A673 (cell line): ENCODE measurements at regions not wholly inside any gene's neighbourhood (a gene's known extent, or its start where the extent isn't known, plus 50 kb on each side); places are given as distances from the start of the nearest gene placed in this dataset.

Source experiments
- BruUV-seq: library from RNA; stranded (reverse); fragments of 400-500 nt; replicated peaks from 2 replicates; lab custom pipeline; 2021; lab: Mats Ljungman, UMichigan
- CTCF ChIA-PET: fragments of 300-600 bp; sonication (Branson Sonifier 250); formaldehyde crosslinking; loops from one replicate; lab custom pipeline; 2022; ENCODE audit warnings: antibody characterized with exemption; lab: Charles Lee
- POLR2A ChIA-PET: fragments of 300-600 bp; sonication (Branson Sonifier 250); formaldehyde crosslinking; loops from one replicate; lab custom pipeline; 2022; ENCODE audit warnings: antibody characterized with exemption; ENCODE audit not compliant: low non-redundant PET; lab: Charles Lee
- DNase-seq: peaks from one replicate; pipeline ENCODE4 v3.0.0-alpha.2; 2015; ENCODE audit warnings: low spot score
- H3K27ac ChIP-seq: fragments of 200-600 bp; sonication (generic); 2 replicates; pipeline ENCODE4 v1.5.1; 2016; ENCODE audit warnings: mixed run types, low read depth, mild to moderate bottlenecking, mixed read lengths, antibody characterized with exemption, low read length; ENCODE audit not compliant: poor library complexity, severe bottlenecking
- H3K27me3 ChIP-seq: fragments of 200-600 bp; sonication (generic); replicated peaks from 2 replicates; pipeline ENCODE4 v1.6.1; 2017; ENCODE audit warnings: mixed run types, low read depth, mild to moderate bottlenecking, mixed read lengths, antibody characterized with exemption, low read length; ENCODE audit not compliant: insufficient read depth, poor library complexity
- H3K36me3 ChIP-seq: fragments of 200-600 bp; sonication (generic); 2 replicates; pipeline ENCODE4 v1.6.1; 2016; ENCODE audit warnings: mixed run types, mild to moderate bottlenecking, mixed read lengths, antibody characterized with exemption, low read length; ENCODE audit not compliant: insufficient read depth, poor library complexity, severe bottlenecking
- H3K4me1 ChIP-seq: fragments of 200-600 bp; sonication (generic); 2 replicates; pipeline ENCODE4 v1.6.1; 2017; ENCODE audit warnings: mixed run types, mild to moderate bottlenecking, mixed read lengths, antibody characterized with exemption, low read length; ENCODE audit not compliant: insufficient read depth, poor library complexity, severe bottlenecking
- H3K4me3 ChIP-seq: fragments of 200-600 bp; sonication (generic); 2 replicates; pipeline ENCODE4 v1.5.1; 2016; ENCODE audit warnings: low read depth, mixed run types, mild to moderate bottlenecking, mixed read lengths, low read length; ENCODE audit not compliant: poor library complexity, severe bottlenecking
- H3K9me3 ChIP-seq: fragments of 200-600 bp; sonication (generic); 2 replicates; pipeline ENCODE4 v1.6.1; 2016; ENCODE audit warnings: mixed run types, low read depth, mild to moderate bottlenecking, mixed read lengths, antibody characterized with exemption, low read length; ENCODE audit not compliant: poor library complexity, severe bottlenecking
- EZH2 ChIP-seq: fragments of 200-600 bp; sonication (generic); IDR thresholded peaks from 2 replicates; pipeline ENCODE4 v1.6.1; 2017; ENCODE audit warnings: borderline replicate concordance, low read depth, mild to moderate bottlenecking, mixed read lengths, antibody characterized with exemption, low read length; ENCODE audit not compliant: poor library complexity, severe bottlenecking
- intact Hi-C: fragments of 100-400 bp; cut with micrococcal nuclease; formaldehyde crosslinking; loops from one replicate; pipeline ENCODE4 v1.10.0; 2022; ENCODE audit not compliant: unreplicated experiment
- TF ChIP-seq, protein P1 (sequence below): fragments of 300-800, 200-600 bp; sonication (generic); conservative IDR thresholded peaks from 2 replicates; pipeline ENCODE4 v1.5.1; 2017; ENCODE audit warnings: low read depth, mild to moderate bottlenecking, antibody characterized with exemption, low read length, moderate library complexity, mixed read lengths

DNA sequence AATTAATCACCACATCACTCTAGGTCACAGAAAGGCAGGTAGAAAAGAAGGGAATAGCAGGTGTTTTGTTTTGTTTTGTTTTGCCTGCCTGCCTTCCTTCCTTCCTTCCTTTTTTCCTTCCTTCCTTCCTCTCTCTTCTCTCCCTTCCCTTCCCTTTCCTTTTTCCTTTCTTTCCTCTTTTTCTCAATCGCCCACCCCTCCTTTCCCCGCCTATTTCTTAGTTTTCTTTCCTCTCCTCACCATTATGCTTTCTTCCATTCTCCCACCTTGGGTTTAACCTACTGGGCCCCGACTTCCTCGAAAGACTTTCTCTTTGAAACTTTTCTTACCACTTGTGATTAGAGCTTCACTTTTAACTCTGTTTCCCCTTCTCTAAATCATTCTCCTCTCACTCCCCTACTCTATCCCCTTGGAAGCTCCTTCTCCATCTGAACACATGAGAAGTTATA lies 231.3 kb upstream of the CD180 start:
- Histone ChIP-seq H3K27ac (no peak overlapping the region), H3K27me3 (no peaks in the 10 kb centered on the region), H3K4me3 (no peak overlapping the region), H3K4me1 (no peaks in the 10 kb centered on the region), H3K9me3 (peaks cover 3% of the 10 kb centered on the region), H3K36me3 (no peaks in the 10 kb centered on the region)
- TF ChIP-seq, protein P1, sequence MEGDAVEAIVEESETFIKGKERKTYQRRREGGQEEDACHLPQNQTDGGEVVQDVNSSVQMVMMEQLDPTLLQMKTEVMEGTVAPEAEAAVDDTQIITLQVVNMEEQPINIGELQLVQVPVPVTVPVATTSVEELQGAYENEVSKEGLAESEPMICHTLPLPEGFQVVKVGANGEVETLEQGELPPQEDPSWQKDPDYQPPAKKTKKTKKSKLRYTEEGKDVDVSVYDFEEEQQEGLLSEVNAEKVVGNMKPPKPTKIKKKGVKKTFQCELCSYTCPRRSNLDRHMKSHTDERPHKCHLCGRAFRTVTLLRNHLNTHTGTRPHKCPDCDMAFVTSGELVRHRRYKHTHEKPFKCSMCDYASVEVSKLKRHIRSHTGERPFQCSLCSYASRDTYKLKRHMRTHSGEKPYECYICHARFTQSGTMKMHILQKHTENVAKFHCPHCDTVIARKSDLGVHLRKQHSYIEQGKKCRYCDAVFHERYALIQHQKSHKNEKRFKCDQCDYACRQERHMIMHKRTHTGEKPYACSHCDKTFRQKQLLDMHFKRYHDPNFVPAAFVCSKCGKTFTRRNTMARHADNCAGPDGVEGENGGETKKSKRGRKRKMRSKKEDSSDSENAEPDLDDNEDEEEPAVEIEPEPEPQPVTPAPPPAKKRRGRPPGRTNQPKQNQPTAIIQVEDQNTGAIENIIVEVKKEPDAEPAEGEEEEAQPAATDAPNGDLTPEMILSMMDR: no peak
- TF ChIP-seq EZH2: no peak
- CTCF ChIA-PET: no interaction called here
- no TSS peak for BruUV-seq
- intact Hi-C loops: no loop called here
- POLR2A ChIA-PET: no interaction called here
- no peak for DNase-seq

DNA sequence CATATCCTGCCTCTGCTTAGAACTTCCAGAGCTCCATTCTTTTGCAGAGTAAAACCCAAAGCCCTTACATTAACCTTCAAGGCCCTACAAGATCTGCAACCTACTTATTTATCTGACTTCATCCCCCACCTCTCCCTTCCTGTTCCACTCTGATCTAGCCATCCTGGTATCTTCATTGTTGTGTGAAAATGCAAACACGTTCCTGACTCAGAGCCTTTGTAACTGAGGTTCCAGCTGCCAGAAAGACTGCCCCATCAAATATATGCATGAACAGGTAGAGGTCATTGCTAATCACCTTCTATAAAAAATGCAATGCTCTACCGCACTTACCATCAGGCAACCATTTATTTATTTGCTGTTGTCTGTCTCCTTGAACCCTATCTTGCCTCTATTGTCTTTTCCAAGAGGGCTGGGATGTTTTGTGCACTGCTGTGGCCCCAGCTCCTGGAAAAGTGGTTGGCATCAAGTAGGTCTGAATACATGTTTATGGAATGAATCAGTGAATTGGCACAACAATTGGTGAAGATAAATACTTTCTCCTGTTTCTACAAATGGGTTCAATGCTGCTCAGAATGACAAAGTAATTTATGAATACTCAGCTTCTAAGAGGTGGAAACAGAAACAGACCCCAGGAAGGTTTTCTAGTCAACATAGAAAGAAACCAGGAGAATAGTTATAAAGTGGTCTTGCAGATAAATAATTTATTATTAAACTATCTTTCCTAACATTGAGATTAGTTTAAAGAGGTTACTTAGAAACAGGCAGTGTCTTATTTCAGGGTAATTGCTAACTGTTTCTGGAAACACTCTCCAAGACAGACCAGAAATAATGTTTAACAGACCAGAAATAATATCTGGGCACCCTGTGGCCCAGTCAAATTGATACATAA lies 230.6 kb upstream of the CD180 start:
- H3K9me3 ChIP-seq: peaks cover 7% of the 10 kb centered on the region
- no peaks in the 10 kb centered on the region for H3K36me3 ChIP-seq
- TF ChIP-seq EZH2: no peak
- TF ChIP-seq, protein P1: no peak
- intact Hi-C loops: no loop called here
- H3K4me1 ChIP-seq: no peaks in the 10 kb centered on the region
- ChIA-PET POLR2A (no interaction called here), CTCF (no interaction called here)
- no TSS peak for BruUV-seq
- no peak for DNase-seq
- H3K4me3 ChIP-seq: no peak overlapping the region
- H3K27ac ChIP-seq: no peak overlapping the region
- no peaks in the 10 kb centered on the region for H3K27me3 ChIP-seq

DNA sequence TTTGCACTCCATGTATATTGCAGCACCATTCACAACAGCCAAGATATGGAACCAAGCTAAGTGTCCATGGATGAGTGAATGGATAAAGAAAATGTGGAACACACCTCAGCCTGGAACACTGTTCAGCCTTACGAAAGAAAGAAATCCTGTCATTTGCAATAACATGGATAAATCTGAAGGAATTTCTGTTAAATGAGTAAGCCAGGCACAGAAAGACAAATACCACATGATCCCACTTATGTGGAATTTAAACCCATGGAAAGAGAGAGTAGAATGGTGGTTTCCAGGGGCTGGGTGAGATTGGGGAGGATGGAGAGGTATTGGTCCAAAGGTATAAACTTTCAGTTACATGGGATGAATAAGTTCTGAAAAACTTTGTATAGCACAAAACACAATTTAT lies 228.9 kb upstream of the CD180 start:
- CTCF ChIA-PET: no interaction called here
- no peaks in the 10 kb centered on the region for H3K27me3 ChIP-seq
- no peak overlapping the region for H3K27ac ChIP-seq
- H3K4me3 ChIP-seq: no peak overlapping the region
- peaks cover 7% of the 10 kb centered on the region for H3K9me3 ChIP-seq
- no peaks in the 10 kb centered on the region for H3K36me3 ChIP-seq
- no peak for DNase-seq
- TF ChIP-seq, protein P1: no peak
- no peak for TF ChIP-seq EZH2
- intact Hi-C loops: no loop called here
- no TSS peak for BruUV-seq
- no peaks in the 10 kb centered on the region for H3K4me1 ChIP-seq
- POLR2A ChIA-PET: no interaction called here
